GM23248 (cell line): ENCODE measurements at regions not wholly inside any gene's neighbourhood (a gene's known extent, or its start where the extent isn't known, plus 50 kb on each side); places are given as distances from the start of the nearest gene placed in this dataset.
A peak's percentile ranks its signal among the peaks of the same experiment; 100 is the strongest.

Source experiments
- DNase-seq: peaks from one replicate; pipeline ENCODE4 v3.0.0-alpha.2; 2015
- H2AFZ ChIP-seq: fragments of 200-600 bp; sonication (generic); 2 replicates; pipeline ENCODE4 v1.6.1; 2016; ENCODE audit warnings: antibody characterized with exemption
- H3F3A ChIP-seq: fragments of 200-600 bp; sonication (generic); 2 replicates; pipeline ENCODE4 v1.6.1; 2016; ENCODE audit warnings: mild to moderate bottlenecking, antibody characterized with exemption, mixed run types; ENCODE audit not compliant: insufficient read depth
- H3K27ac ChIP-seq: fragments of 200-600 bp; sonication (generic); 2 replicates; pipeline ENCODE4 v1.5.1; 2016; ENCODE audit warnings: mild to moderate bottlenecking
- H3K27me3 ChIP-seq: fragments of 200-600 bp; sonication (generic); replicated peaks from 2 replicates; pipeline ENCODE4 v1.6.1; 2016; ENCODE audit warnings: mild to moderate bottlenecking; ENCODE audit not compliant: insufficient read depth
- H3K36me3 ChIP-seq: fragments of 200-600 bp; sonication (generic); 2 replicates; pipeline ENCODE4 v1.6.1; 2016; ENCODE audit warnings: low read depth, mild to moderate bottlenecking
- H3K4me1 ChIP-seq: fragments of 200-600 bp; sonication (generic); 2 replicates; pipeline ENCODE4 v1.6.1; 2016; ENCODE audit warnings: mild to moderate bottlenecking; ENCODE audit not compliant: insufficient read depth
- H3K4me2 ChIP-seq: fragments of 200-600 bp; sonication (generic); one replicate; pipeline ENCODE4 v1.6.1; 2016; ENCODE audit warnings: mild to moderate bottlenecking; ENCODE audit not compliant: unreplicated experiment
- H3K4me3 ChIP-seq: fragments of 200-600 bp; sonication (generic); 2 replicates; pipeline ENCODE4 v1.5.1; 2016; ENCODE audit warnings: mild to moderate bottlenecking
- H3K79me2 ChIP-seq: fragments of 200-600 bp; sonication (generic); 2 replicates; pipeline ENCODE4 v1.6.1; 2016; ENCODE audit warnings: mild to moderate bottlenecking; ENCODE audit not compliant: insufficient read depth
- H3K9ac ChIP-seq: fragments of 200-600 bp; sonication (generic); 2 replicates; pipeline ENCODE4 v1.6.1; 2016; ENCODE audit warnings: mild to moderate bottlenecking
- H3K9me2 ChIP-seq: fragments of 200-600 bp; sonication (generic); 2 replicates; pipeline ENCODE4 v1.6.1; 2016; ENCODE audit warnings: mixed run types, mild to moderate bottlenecking, moderate library complexity; ENCODE audit not compliant: insufficient read depth
- H3K9me3 ChIP-seq: fragments of 200-600 bp; sonication (generic); one replicate; pipeline ENCODE4 v1.6.1; 2017; ENCODE audit warnings: low read depth
- H4K20me1 ChIP-seq: fragments of 200-600 bp; sonication (generic); 2 replicates; pipeline ENCODE4 v1.6.0; 2016; ENCODE audit not compliant: insufficient read depth
- EZH2 ChIP-seq: fragments of 200-600 bp; sonication (generic); IDR thresholded peaks from 2 replicates; pipeline ENCODE4 v1.6.1; 2018; ENCODE audit warnings: antibody characterized with exemption, mild to moderate bottlenecking; ENCODE audit not compliant: insufficient read depth, poor library complexity, severe bottlenecking
- EZH2phosphoT487 ChIP-seq: fragments of 200-600 bp; sonication (generic); IDR thresholded peaks from 2 replicates; pipeline ENCODE4 v1.6.1; 2018; ENCODE audit warnings: antibody characterized with exemption, moderate library complexity, mild to moderate bottlenecking, low read depth; ENCODE audit not compliant: insufficient read depth
- WGBS, 2 experiments: methylation state at CpG; one replicate each; pipeline ENCODE4 v1.1.6; 2015 to 2017; ENCODE audit warnings: low lambda C conversion rate in 2 of 2, low coverage in 1 of 2; ENCODE audit errors: missing lambda C conversion rate in 2 of 2; 5-methylcytosine and 5-hydroxymethylcytosine counted together
- in situ Hi-C: fragments of 300-500 bp; cut with MboI; formaldehyde crosslinking; loops from 2 replicates; pipeline ENCODE4 v1.15.0; 2020

- H3K4me3 ChIP-seq, result no peak overlapping the region
- H3K9ac ChIP-seq, result no peak overlapping the region
- no peak overlapping the region for H2AFZ ChIP-seq
- no peak overlapping the region for H3K27ac ChIP-seq
- H4K20me1 ChIP-seq, result no peaks in the 10 kb centered on the region
- no peaks in the 10 kb centered on the region for H3F3A ChIP-seq
- 91 to 93% methylated on average over 2 of the region's 2 CpGs for WGBS, 2 experiments
- H3K79me2 ChIP-seq, result no peaks in the 10 kb centered on the region
- TF ChIP-seq EZH2phosphoT487 (no peak), EZH2 (no peak)
- in situ Hi-C loops, result loop anchor here (25.0 kb wide), 1 partner anchor 1285 kb away; no protein-coding TSS in a partner anchor
- H3K36me3 ChIP-seq, result no peaks in the 10 kb centered on the region
- H3K4me2 ChIP-seq, result no peak overlapping the region
- DNase-seq, result no peak
- H3K9me2 ChIP-seq, result no peaks in the 10 kb centered on the region
- no peaks in the 10 kb centered on the region for H3K27me3 ChIP-seq
- H3K4me1 ChIP-seq, result no peaks in the 10 kb centered on the region
- H3K9me3 ChIP-seq, result no peaks in the 10 kb centered on the region
These were observed 190.3 kb downstream of the RNF144B start for GRCh38 chr6:18577491-18577890.

DNA sequence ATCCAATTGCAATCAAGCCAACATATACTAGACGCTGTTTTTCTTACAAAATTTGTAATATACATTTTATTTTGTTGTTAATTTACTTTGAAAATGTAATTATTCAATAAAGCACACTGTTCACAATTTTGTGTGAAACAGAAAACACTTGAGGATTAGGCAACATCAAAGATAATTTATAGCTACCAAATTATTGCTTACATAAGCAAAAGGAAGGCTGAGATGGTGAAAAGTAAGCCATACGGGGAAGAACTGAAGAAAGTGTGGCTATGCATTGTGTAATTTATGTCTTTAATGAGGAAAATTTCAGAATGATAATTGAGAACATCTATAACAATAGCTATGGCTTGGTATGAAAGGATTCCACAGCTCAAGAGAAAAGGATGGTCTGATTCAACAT lies 192.0 kb downstream of the RNF144B start:
- Histone ChIP-seq H4K20me1 (no peaks in the 10 kb centered on the region), H3K4me2 (no peak overlapping the region), H3K4me3 (no peak overlapping the region), H3K27me3 (no peaks in the 10 kb centered on the region), H3K36me3 (no peaks in the 10 kb centered on the region), H3K9me2 (no peaks in the 10 kb centered on the region), H3F3A (peaks cover 4% of the 10 kb centered on the region; the same call in 1 of the 2 replicates), H3K79me2 (no peaks in the 10 kb centered on the region), H3K4me1 (no peaks in the 10 kb centered on the region), H3K9ac (no peak overlapping the region), H2AFZ (no peak overlapping the region), H3K9me3 (no peaks in the 10 kb centered on the region), H3K27ac (no peak overlapping the region)
- in situ Hi-C loops, result loop anchor here (25.0 kb wide), 1 partner anchor 1283 kb away; no protein-coding TSS in a partner anchor
- WGBS, 2 experiments, result 64 to 65% methylated on average over 2 of the region's 2 CpGs
- no peak for DNase-seq
- TF ChIP-seq EZH2phosphoT487, result no peak
- TF ChIP-seq EZH2, result no peak

- no peak for DNase-seq
- TF ChIP-seq EZH2phosphoT487, result no peak
- no peak for TF ChIP-seq EZH2
- H3K27ac ChIP-seq, result no peak overlapping the region
- H3K9me2 ChIP-seq, result no peaks in the 10 kb centered on the region
- no peak overlapping the region for H2AFZ ChIP-seq
- H3K79me2 ChIP-seq, result no peaks in the 10 kb centered on the region
- H3K27me3 ChIP-seq, result no peaks in the 10 kb centered on the region
- H3K9ac ChIP-seq, result no peak overlapping the region
- no peaks in the 10 kb centered on the region for H3K36me3 ChIP-seq
- in situ Hi-C loops, result loop anchor here (25.0 kb wide), 1 partner anchor 1282 kb away; no protein-coding TSS in a partner anchor
- H3K4me1 ChIP-seq, result peaks cover 4% of the 10 kb centered on the region; the same call in 1 of the 2 replicates
- no peaks in the 10 kb centered on the region for H4K20me1 ChIP-seq
- no peaks in the 10 kb centered on the region for H3K9me3 ChIP-seq
- WGBS, 2 experiments, result 4 to 5% methylated on average over 1 of the region's 1 CpG
- no peak overlapping the region for H3K4me2 ChIP-seq
- no peak overlapping the region for H3K4me3 ChIP-seq
- H3F3A ChIP-seq, result peaks cover 11% of the 10 kb centered on the region; the same call in 1 of the 2 replicates
These were observed 192.7 kb downstream of the RNF144B start for GRCh38 chr6:18579869-18580268.

GRCh38 chr6:18584372-18584771 lies 197.2 kb downstream of the RNF144B start:
- in situ Hi-C loops, result loop anchor here (25.0 kb wide), 1 partner anchor 1278 kb away; no protein-coding TSS in a partner anchor
- Histone ChIP-seq H3K79me2 (no peaks in the 10 kb centered on the region), H3K27ac (peak overlapping the region; percentile 2), H3K9me3 (no peaks in the 10 kb centered on the region), H2AFZ (no peak overlapping the region), H3F3A (peaks cover 11% of the 10 kb centered on the region; the same call in 1 of the 2 replicates), H3K4me1 (peaks cover 11% of the 10 kb centered on the region; the same call in 1 of the 2 replicates), H3K9ac (no peak overlapping the region), H3K27me3 (no peaks in the 10 kb centered on the region), H3K36me3 (no peaks in the 10 kb centered on the region), H3K4me3 (no peak overlapping the region), H3K9me2 (no peaks in the 10 kb centered on the region), H4K20me1 (no peaks in the 10 kb centered on the region), H3K4me2 (peak overlapping the region; percentile 1)
- no peak for TF ChIP-seq EZH2phosphoT487
- no peak for TF ChIP-seq EZH2
- no peak for DNase-seq
- WGBS, 2 experiments, result 78 to 81% methylated on average over 4 of the region's 4 CpGs
